DOHH2 (cell line): ENCODE measurements at regions not wholly inside any gene's neighbourhood (a gene's known extent, or its start where the extent isn't known, plus 50 kb on each side); places are given as distances from the start of the nearest gene placed in this dataset.

Source experiments
- H3F3A ChIP-seq: fragments of 200-600 bp; sonication (generic), shearing (Covaris generic); 2 replicates; pipeline ENCODE4 v1.6.0; 2016; ENCODE audit warnings: antibody characterized with exemption, mild to moderate bottlenecking; ENCODE audit not compliant: control insufficient read depth, insufficient read depth
- H3K27ac ChIP-seq: fragments of 200-600 bp; sonication (generic); 2 replicates; pipeline ENCODE4 v1.5.1; 2014; ENCODE audit warnings: low read depth, mild to moderate bottlenecking, low read length, moderate library complexity
- H3K27me3 ChIP-seq: fragments of 200-600 bp; sonication (generic); 2 replicates; pipeline ENCODE4 v1.6.1; 2014; ENCODE audit warnings: mild to moderate bottlenecking, low read length, mixed read lengths; ENCODE audit not compliant: control insufficient read depth
- H3K36me3 ChIP-seq: fragments of 200-600 bp; sonication (generic); 2 replicates; pipeline ENCODE4 v1.6.1; 2014; ENCODE audit warnings: mild to moderate bottlenecking, low read length, moderate library complexity, mixed read lengths; ENCODE audit not compliant: control insufficient read depth
- H3K4me1 ChIP-seq: fragments of 200-600 bp; sonication (generic); 2 replicates; pipeline ENCODE4 v1.6.1; 2014; ENCODE audit warnings: mild to moderate bottlenecking, low read length, mixed read lengths; ENCODE audit not compliant: control insufficient read depth
- H3K4me2 ChIP-seq: fragments of 200-600 bp; sonication (generic); 2 replicates; pipeline ENCODE4 v1.6.0; 2014; ENCODE audit warnings: mild to moderate bottlenecking, low read length, moderate library complexity
- H3K4me3 ChIP-seq: fragments of 200-600 bp; sonication (generic); 2 replicates; pipeline ENCODE4 v1.5.1; 2014; ENCODE audit warnings: mild to moderate bottlenecking, low read length, mixed read lengths
- H3K79me2 ChIP-seq: fragments of 200-600 bp; sonication (generic); 2 replicates; pipeline ENCODE4 v1.6.1; 2014; ENCODE audit warnings: mild to moderate bottlenecking, low read length, mixed read lengths; ENCODE audit not compliant: control insufficient read depth
- H3K9me2 ChIP-seq: fragments of 200-600 bp; sonication (generic); replicated peaks from 2 replicates; pipeline ENCODE4 v1.6.1; 2014; ENCODE audit warnings: mild to moderate bottlenecking, low read length, mixed read lengths; ENCODE audit not compliant: control insufficient read depth
- H3K9me3 ChIP-seq: fragments of 200-600 bp; sonication (generic); 2 replicates; pipeline ENCODE4 v1.6.1; 2014; ENCODE audit warnings: antibody characterized with exemption, low read length, mixed read lengths; ENCODE audit not compliant: control insufficient read depth, insufficient read depth
- H4K20me1 ChIP-seq: fragments of 200-600 bp; sonication (generic); 2 replicates; pipeline ENCODE4 v1.6.0; 2014; ENCODE audit warnings: low read depth, mild to moderate bottlenecking, antibody characterized with exemption, low read length, moderate library complexity; ENCODE audit not compliant: control insufficient read depth, insufficient read depth
- CTCF ChIP-seq: fragments of 200-600 bp; sonication (generic); IDR thresholded peaks from one replicate; pipeline ENCODE4 v1.5.1; 2014; ENCODE audit warnings: antibody characterized with exemption, mild to moderate bottlenecking, low read depth, low read length; ENCODE audit not compliant: poor library complexity, severe bottlenecking
- EZH2phosphoT487 ChIP-seq: fragments of 200-600 bp; sonication (generic); IDR thresholded peaks from 2 replicates; pipeline ENCODE4 v1.6.1; 2017; ENCODE audit warnings: borderline replicate concordance, mild to moderate bottlenecking, antibody characterized with exemption, low read length, moderate library complexity, mixed read lengths

GRCh38 chrX:16517039-16517605, 132.8 kb upstream of the S100G start:
- H3F3A ChIP-seq = no peaks in the 10 kb centered on the region
- no peaks in the 10 kb centered on the region for H3K27me3 ChIP-seq

GRCh38 chrX:16518131-16518530, 131.8 kb upstream of the S100G start:
- H3K79me2 ChIP-seq = no peaks in the 10 kb centered on the region
- H3K4me3 ChIP-seq = no peak overlapping the region
- no peaks in the 10 kb centered on the region for H3F3A ChIP-seq
- no peak overlapping the region for H3K4me2 ChIP-seq
- TF ChIP-seq CTCF (no peak), EZH2phosphoT487 (no peak)
- no peaks in the 10 kb centered on the region for H3K9me3 ChIP-seq
- H3K9me2 ChIP-seq = no peaks in the 10 kb centered on the region
- no peaks in the 10 kb centered on the region for H3K4me1 ChIP-seq
- no peaks in the 10 kb centered on the region for H3K27me3 ChIP-seq
- H4K20me1 ChIP-seq = no peaks in the 10 kb centered on the region
- H3K27ac ChIP-seq = no peak overlapping the region
- no peaks in the 10 kb centered on the region for H3K36me3 ChIP-seq

More at GRCh38 chrX:16517039-16517605, 132.8 kb upstream of the S100G start:
- Histone ChIP-seq H3K9me2 (no peaks in the 10 kb centered on the region), H3K4me3 (no peak overlapping the region), H3K4me2 (no peak overlapping the region), H3K27ac (no peak overlapping the region), H3K4me1 (no peaks in the 10 kb centered on the region), H4K20me1 (no peaks in the 10 kb centered on the region), H3K9me3 (no peaks in the 10 kb centered on the region), H3K79me2 (no peaks in the 10 kb centered on the region), H3K36me3 (no peaks in the 10 kb centered on the region)
- TF ChIP-seq EZH2phosphoT487 (no peak), CTCF (no peak)

- no peaks in the 10 kb centered on the region for H3K79me2 ChIP-seq
- H3K27ac ChIP-seq = no peak overlapping the region
- no peaks in the 10 kb centered on the region for H3K9me3 ChIP-seq
- no peaks in the 10 kb centered on the region for H3K4me1 ChIP-seq
- H3K9me2 ChIP-seq = no peaks in the 10 kb centered on the region
- no peaks in the 10 kb centered on the region for H3K27me3 ChIP-seq
- H3K36me3 ChIP-seq = no peaks in the 10 kb centered on the region
- no peaks in the 10 kb centered on the region for H4K20me1 ChIP-seq
- no peak overlapping the region for H3K4me3 ChIP-seq
- no peak overlapping the region for H3K4me2 ChIP-seq
- H3F3A ChIP-seq = no peaks in the 10 kb centered on the region
- TF ChIP-seq EZH2phosphoT487 = no peak
- TF ChIP-seq CTCF = no peak
Measured at GRCh38 chrX:16524316-16524715, 125.6 kb upstream of the S100G start.
